ENCODE measurements at regions not wholly inside any gene's neighbourhood (a gene's known extent, or its start where the extent isn't known, plus 50 kb on each side); places are given as distances from the start of the nearest gene placed in this dataset.

GRCh38 chr12:40508421-40508820, 183.8 kb upstream of the CNTN1 start:
- no peak for TF ChIP-seq SIN3A (IDR thresholded peaks at IDR 0.05; ENCODE audit: borderline replicate concordance, low read depth, low read length)
- no peak for TF ChIP-seq CTCF (IDR thresholded peaks at IDR 0.05)
- no peak for TF ChIP-seq NFIC (IDR thresholded peaks at IDR 0.05; ENCODE audit: borderline replicate concordance)
- TF ChIP-seq FOXM1 (IDR thresholded peaks at IDR 0.05; ENCODE audit: low read depth), result no peak
- no peak for TF ChIP-seq MAX (IDR thresholded peaks at IDR 0.05; ENCODE audit: low read depth)
